ENCODE measurements at regions not wholly inside any gene's neighbourhood (a gene's known extent, or its start where the extent isn't known, plus 50 kb on each side); places are given as distances from the start of the nearest gene placed in this dataset.

GRCh38 chr5:158506648-158507047 is 593.1 kb downstream of the EBF1 start:
- TF ChIP-seq CTCF (IDR thresholded peaks at IDR 0.05; ENCODE audit: insufficient read depth, low read length, poor library complexity, severe bottlenecking) (no peak), EZH2phosphoT487 (conservative IDR thresholded peaks at IDR 0.05; ENCODE audit: low read length) (no peak)

Data from SU-DHL-6 (cell line).